Sciatic nerve (tissue), 2 donors: ENCODE measurements at regions not wholly inside any gene's neighbourhood (a gene's known extent, or its start where the extent isn't known, plus 50 kb on each side); places are given as distances from the start of the nearest gene placed in this dataset.
"Not testable (repeated sequence)": the region's sequence is repeated elsewhere in the genome, so short reads cannot be mapped to it uniquely, and the experiment has no call there.

Experiments
- ATAC-seq: fragments of 200-7000 bp; cut with Tn5 transposase; one replicate; pipeline ENCODE4 v1.9.1; 2020; ENCODE audit warnings: mild to moderate bottlenecking, moderate library complexity
- DNase-seq: peaks from one replicate; pipeline ENCODE4 v3.0.0-alpha.2; 2020; ENCODE audit warnings: low spot score
- intact Hi-C: fragments of 100-400 bp; cut with DNase I; formaldehyde crosslinking; loops from one replicate; pipeline ENCODE4 v1.14.2; 2022
- donor health status: DM: no; HTN: no; CAD: no.
- donor health status: DM: no; HTN: no; CAD: no.

DNA sequence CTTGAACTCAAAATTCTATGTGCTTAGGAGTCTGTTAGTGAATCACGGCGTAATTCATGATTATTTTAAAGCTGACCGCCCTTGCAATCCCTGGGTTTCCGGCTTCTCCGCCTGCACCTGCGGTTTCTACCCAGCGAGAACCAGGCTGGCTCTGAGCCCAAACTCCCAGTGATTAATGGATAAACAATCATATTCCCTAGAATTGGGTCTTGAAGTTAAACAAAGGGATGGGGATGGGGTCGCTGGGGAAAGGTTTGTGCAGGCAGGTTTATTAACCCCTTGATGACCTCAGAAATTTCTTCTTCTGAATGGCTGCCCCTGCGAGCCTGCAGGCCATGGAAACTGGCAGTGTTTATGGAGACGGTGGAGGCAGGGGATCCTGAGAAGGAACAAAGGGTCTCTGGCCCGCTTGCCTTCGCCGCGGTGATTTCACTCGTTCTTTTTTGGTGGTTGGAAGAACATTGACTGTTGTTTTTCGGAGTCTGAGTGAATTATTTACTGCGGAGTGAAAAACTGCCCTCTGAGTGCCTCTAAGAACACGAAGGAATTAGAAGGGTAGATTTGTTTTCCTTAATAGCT, 1000.3 kb downstream of the BRD1 start:
- ATAC-seq (no peak), DNase-seq (no peak)
- intact Hi-C loops = no loop called here

DNA sequence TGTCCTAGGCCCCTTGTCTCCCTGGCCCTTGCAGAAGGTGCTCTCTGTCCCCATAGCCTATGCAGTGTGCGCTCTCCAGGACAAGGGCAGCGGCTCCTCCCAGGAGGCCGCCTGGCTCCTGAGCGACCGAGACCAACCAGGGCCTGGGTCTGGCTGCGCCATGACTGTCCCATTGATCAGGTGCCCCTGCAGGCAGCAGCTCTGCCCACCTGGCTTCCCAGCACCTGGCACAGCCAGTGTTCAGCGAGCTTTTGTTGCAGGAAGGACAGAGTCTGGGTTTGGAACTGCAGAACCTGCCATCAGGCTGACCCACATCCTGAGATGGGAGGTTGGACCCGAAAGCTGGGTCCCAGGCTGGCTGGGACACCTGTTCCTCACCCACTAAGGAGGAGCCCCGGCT, 1001.1 kb downstream of the BRD1 start:
- ATAC-seq = no peak
- intact Hi-C loops = no loop called here

DNA sequence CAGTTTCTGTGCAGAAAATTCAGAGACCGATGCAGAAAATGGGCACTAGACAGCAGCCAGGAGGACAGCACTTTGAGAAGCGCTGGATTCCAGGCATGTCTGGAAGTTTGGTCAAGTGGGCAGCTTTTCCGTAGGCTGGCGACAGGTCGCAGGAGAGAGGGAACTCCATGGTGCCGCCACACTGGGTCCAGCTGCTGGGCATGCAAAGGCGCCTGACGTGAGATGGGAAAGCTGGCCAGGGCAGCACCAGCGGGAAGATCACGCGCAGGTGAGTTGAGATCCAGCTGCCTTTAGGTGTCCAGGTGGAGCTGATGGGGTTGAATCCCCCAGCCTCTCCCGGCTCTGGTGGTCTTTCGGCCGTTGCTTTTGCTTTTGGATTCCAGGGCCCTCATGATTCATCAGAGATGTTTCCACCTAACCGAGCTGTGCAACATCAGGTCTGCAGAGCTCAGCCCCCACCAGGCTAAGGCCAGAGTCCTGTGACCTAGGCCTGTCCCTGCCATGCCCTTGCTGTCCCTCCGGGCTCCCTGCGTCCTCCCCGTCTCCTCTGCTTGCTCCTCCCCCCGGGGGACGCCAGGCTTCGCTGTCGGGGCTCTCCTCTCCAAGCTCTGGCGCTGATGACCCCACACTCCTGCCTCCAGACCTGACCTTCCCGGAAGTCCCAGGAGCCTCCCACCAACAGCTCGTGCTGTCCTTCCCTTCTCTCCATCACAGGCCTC, 1001.7 kb downstream of the BRD1 start:
- intact Hi-C loops = no loop called here
- ATAC-seq (no peak), DNase-seq (no peak)

More for the DNA sequence above, 1001.1 kb downstream of the BRD1 start:
- DNase-seq = no peak

DNA sequence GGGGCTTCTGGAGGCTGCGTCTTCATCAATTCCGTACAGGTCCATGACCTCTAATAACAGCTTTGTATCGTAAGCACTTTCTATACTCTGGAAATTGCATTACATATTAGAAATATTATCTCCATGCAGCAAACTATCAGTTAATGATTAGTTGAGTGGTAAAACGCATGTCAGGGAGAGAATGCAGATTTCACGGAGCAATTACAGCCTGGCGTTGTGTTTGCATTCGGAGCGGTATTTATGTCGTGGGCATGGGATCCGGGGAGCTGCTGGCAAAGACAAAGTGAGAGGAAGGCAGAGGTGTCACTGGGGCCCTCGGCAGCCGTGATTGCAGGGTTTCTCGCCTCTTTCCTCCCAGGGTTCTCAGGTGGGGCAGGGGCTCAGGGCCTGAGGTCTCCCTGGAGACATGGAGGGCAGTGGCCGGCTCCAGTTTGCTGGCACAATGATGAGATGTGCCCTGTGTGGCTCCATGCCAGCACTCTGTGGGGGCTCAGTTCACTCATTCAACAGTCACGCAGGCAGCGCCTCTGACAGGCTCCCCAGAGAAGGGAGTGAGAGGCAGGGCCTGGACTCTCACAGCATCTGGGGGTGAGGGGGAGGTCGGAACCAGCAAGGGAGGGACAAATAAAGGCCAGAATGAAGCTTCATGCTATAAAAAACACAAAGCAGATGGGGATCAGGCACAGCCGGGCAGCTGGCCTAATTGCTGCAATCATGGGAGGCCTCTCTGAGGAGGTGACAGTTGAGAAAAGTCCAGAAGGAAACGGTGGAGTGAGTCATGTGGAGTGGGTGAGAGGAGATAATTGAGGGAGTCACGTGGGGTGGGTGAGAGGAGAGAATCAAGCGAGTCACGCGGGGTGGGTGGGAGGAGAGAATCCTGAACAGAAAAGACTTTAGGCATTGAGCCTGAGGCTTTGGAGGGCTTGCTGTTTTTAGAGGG, 1002.7 kb downstream of the BRD1 start:
- no peak for ATAC-seq
- intact Hi-C loops = no loop called here
- DNase-seq = no peak

DNA sequence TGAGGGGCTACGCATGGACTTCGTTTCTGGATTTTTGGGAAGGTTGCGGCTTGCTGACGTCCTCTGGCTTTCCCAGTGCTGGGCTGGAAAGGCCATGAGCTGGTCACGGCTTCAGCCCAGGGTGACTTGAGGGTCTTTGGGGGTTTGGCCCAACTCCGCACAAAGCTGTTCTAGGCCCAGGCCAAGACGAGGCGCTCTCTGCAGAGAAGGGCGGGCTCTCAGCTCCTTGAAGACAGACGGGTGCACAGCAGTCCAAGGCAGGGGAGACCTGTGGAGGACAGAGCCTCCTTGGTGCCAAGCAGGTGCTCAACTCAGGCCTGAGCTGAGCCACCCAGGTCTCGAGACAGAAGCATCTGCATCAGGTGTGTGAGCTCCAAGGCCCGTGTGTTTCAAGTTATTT, 1003.7 kb downstream of the BRD1 start:
- DNase-seq (no peak), ATAC-seq (no peak)
- intact Hi-C loops = no loop called here

DNA sequence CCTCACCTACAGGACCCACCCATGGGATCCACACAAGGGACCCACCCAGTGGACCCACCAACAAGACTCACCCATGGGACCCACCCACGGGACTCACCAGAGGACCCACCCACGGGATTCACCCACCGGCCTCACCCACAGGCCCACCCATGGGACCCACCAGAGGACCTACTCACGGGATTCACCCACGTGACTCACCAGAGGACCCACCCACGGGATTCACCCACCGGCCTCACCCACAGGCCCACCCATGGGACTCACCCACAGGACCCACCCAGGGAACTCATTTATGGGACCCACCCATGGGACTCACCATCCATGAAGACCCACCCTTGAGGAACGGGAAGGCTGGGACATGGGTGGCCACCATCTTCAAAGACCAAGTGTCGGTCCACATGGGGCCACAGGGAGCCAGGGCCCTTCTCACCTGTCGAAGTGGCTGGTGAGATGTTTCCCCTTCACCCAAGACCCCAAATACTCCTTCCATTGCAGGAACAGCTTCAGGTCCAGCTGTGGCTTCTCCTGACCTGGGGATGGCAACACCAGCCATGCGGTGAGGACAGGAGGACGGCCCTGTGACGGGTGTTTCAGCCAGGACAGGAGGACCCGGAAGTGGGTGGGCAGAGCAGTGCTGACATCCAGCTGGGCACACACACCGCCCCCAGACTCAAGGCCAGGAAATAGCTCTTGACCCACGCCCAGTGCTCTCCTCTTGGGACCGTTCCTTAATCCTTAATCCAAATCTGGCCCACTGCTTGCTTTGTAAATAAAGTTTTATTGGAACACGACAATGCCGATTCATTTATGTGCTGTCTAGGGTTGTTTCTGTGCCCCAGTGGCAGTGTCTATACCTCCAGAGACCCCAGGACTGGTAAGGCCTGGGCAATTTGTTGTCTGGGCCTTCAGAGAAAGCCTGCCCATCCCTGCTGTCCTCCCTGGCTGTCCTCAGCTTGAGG, 1005.1 kb downstream of the BRD1 start:
- DNase-seq (no peak), ATAC-seq (no peak)
- intact Hi-C loops = no loop called here

DNA sequence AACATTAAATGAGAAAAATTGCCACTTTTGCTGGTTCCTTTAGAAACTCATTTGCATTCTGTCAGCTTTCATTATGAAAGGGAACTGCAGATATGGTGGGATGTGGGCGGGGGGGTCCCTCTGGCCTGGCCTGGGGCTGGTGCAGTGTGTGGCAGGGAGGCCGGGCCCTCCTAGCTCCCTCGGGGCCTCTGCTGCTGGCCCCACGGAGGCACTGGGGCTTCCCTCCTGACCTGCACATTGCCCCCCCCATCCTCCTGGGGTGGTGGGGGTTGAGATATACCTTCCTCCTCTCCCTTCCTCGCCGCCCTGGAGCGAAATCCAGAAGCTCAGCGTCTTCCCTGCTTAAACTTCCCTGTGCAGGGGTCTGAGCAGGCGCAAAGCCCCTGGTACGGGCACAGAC, 1005.9 kb downstream of the BRD1 start:
- intact Hi-C loops = no loop called here
- ATAC-seq (no peak), DNase-seq (no peak)

DNA sequence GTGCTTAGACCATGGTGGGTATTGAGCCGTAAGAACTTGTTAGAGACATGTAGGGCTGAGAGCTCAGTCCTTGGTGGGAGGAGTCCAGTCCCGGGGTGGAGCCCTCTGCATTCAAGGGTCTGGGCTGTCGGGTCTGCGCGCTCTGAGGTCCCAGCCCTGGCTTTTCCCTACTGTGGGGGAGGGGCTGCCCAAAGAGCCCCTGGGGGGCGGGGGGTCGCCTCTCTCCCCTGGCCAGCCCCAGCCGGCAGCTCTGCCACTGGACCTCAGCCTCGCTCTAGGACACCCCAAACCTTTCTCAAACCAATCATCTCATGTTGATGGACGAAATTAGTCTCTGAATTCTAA, 1006.4 kb downstream of the BRD1 start:
- no peak for ATAC-seq
- no peak for DNase-seq
- intact Hi-C loops = no loop called here

DNA sequence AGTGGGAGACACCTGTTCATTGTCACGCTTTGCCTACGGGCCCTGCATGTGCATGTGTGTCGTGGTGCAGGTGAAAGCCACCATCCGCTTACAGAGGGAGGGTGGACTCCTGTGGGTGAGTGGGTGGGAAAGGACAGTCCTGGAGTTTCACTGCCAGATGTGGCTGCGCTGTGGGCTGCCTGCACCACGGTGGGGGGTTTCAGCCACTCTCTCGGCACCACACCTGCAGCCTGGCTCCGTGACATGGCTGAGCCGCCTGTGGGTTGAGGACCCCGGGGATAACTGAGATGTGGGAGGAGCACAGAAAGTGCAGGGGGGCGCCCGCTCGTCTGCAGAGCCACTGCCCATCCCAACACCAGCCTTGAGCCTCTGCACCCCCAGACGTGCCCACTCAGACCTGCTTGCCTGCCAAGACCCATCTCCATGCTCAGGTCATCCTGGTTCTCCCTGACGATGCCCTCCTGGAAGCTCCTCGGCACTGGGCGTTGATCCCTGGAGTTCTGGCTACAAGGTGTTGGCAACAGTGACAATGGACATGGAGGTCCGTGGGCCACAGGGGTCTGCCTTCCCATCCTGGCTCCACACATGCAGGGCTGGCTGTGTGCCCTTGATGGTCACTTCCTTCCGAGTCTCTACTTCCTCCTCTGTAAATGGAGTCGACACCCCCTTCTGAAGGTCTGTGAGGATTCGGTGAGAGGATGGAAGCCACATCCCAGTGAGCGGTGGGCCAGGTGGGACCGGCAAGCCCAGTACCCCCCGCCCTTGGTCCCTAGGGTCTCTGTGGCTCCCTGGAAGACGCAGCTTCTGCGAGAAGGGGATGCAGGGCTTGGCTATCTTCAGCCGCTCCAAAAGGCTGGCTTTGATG, 1007.0 kb downstream of the BRD1 start:
- DNase-seq = peak; percentile 28
- intact Hi-C loops = no loop called here
- no peak for ATAC-seq

DNA sequence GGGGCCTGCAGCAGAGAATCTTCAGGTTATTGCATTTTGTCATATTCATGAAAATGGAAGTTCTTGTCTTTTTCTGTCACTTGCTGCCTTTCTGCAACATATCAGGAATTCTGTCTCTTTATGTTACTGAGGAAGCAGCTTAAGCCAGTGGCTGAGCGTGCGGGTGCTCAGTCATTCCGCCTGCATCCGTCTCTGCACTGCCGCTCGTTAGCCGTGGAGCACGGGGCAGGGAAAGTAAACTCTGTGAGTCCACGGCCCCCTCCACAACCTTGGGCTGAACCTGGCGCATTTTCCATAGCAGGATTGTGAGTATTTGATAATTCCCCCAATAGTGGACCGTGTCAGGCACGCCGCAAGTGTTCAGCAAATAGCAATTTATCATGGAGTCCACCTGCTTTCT, 1007.7 kb downstream of the BRD1 start:
- DNase-seq (no peak), ATAC-seq (no peak)

DNA sequence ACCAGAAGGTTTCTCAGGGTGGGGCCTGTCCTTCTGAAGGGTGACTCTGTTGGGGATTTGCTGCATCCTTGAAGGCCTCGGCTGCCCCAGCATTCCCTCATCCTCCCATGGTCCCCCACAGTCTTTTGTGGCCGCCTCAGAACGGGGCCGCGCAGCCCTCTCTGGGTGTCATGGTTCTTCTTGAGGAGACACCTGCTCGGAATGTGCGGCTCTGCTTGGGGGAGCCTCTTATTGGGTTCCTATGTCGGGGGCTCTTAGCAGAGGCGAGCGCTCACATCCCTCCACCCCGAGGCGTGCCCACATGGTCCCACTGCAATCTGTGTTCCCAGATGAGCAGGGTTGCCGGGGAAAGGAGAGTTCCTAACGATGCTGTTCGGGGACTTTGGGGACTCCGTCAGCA, 1008.4 kb downstream of the BRD1 start:
- DNase-seq = no peak
- intact Hi-C loops = no loop called here
- no peak for ATAC-seq

More for the DNA sequence above, 1007.7 kb downstream of the BRD1 start:
- intact Hi-C loops = no loop called here

DNA sequence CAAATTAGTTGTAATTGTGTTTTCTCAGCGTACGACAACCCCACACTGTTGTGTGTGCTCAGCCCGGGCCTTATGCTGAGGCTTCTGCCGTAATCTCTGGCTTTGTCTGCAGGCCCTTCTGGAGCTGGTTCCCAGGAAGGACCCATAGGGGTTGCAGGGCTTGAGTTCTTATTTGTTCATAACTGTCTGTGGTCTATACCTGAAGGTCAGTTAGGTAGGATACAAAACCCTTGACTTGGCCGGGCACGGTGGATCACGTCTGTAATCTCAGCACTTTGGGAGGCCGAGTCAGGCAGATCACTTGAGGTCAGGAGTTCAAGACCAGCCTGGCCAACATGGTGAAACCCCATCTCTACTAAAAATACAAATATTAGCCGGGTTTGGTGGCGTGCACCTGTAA, 1010.2 kb downstream of the BRD1 start:
- DNase-seq, ATAC-seq, intact Hi-C loops: not testable (repeated sequence)

DNA sequence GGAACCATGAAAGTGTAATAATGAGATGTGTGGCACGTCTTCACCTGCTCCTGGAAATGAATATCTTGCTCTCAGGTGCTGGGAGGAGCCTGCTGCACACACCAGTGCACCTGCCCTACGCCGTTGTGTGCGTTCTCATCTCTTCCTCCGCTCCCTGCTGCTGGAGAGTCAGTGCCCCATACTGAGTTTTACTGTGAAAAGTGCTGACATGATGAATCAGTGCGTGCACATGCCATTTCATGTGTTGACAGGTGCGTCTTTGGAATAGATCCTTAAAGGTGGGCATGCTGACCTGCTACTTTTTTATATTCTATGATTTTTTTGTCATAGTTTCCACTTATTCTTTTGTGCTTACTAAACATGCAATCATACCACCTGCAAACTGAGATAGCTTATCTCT, 1015.8 kb downstream of the BRD1 start:
- DNase-seq (no peak), ATAC-seq (no peak)
- intact Hi-C loops = no loop called here

DNA sequence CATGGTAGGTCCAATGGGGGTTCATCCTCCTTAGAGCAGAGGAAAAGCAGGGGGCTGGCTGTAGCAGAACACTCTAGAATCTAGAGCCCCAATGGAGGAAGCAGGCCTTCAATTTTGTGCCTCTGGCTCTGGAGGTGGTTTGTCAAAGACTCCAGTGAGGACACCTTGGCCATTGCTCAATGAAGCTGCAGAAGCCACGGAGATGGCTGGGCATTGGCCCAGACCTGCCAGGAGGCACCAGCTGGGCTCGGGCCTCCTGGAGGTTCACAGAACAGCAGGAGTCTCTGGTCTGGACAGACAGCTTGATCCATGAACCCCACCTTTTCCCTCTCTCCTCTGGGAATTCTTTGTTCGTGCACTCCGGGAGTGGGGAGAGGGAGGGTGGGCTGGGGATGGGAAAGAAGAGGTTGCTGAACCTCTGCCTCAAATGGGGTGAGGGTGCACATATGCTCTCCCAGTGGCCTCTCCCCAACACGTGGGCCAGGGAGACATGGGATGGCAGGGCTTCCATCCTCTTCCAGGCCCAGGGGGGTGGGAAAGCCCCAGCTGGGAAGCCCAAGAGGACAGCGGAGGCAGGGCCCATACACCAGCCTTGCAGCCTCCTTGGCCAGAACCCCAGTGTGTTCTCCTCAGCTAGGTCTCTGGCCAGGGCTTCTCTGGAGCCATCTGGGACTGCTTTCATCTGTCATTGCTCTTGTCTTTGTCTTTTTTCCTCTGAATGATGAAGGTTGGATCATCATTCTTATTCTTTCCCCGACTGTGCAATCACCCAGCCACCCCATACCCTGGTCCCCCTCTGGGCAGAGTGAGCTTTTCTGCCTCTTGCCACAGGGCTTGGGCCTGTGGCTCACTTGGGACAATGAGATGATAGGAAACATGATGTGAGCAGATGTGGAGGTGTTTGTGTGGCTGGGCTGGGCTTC, 1019.4 kb downstream of the BRD1 start:
- intact Hi-C loops = no loop called here
- no peak for DNase-seq
- no peak for ATAC-seq

DNA sequence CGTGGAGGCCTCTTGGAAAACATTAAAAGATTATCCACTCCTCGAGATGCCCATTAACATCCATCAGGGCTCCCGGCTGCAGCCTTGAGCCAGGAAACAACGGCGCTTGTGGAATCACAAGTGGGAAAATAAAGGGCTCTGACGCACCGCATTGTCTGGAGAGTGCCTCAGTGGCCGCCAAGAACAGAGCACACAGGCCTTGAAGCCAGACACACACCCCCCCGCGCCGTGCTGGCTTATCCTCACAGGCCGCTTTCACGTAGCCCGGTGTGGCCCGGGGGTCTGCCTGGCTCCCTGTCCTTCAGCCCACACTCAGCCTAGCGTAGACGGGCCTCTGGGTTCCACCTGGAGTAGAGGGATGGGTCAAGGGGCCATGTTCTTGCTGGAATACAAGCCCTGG, 1020.5 kb downstream of the BRD1 start:
- no peak for DNase-seq

DNA sequence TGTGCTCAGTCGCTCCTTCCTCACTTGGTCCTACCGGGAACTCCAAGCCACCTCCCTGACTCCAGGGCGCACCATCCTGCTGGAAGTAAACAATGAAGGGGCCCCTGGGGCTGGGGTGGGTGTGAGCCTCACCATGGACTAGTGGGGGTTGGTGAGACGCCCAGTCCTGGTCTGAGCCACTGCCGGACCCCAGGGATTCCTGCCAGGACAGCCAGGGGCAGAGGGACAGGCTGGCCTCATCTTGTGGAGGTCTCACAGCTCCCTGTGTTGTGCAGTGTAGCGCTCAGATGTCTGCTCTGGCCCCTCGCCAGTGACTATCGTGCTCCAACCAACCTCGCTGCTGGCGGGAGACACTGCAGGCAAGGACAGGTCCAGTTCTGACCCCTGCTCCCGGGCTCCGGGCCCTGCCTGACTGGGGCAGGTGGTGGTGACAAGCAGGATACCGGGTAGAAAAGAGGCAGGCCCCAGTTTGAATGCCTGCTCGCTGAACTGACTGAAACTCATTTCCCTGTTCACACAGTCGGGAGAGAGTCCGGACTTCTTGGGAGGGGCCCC, 1021.4 kb downstream of the BRD1 start:
- ATAC-seq (no peak), DNase-seq (no peak)
- intact Hi-C loops = no loop called here

More for the DNA sequence above, 1020.5 kb downstream of the BRD1 start:
- no peak for ATAC-seq
- intact Hi-C loops = no loop called here

DNA sequence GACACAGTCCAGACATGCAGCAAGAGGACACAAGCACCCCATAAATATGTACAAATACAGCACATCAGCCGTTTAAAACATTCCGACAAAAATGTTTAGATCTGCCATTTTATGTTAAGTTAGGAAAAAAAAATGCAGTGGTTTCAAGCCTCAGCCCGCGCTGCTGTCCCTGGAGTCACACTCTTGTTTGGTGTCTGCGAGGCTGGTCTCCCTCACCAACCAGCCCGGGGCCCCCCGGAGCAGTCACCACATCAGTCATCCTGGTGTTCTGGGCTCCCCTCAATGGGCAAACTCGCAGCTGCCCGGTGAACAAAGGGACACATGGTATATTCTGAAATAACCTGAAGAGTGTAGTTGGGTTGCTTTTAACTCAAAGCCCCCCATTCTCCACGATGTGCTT, 1022.2 kb downstream of the BRD1 start:
- intact Hi-C loops = no loop called here
- ATAC-seq (no peak), DNase-seq (no peak)
